ENCODE measurements at regions not wholly inside any gene's neighbourhood (a gene's known extent, or its start where the extent isn't known, plus 50 kb on each side); places are given as distances from the start of the nearest gene placed in this dataset.

DNA sequence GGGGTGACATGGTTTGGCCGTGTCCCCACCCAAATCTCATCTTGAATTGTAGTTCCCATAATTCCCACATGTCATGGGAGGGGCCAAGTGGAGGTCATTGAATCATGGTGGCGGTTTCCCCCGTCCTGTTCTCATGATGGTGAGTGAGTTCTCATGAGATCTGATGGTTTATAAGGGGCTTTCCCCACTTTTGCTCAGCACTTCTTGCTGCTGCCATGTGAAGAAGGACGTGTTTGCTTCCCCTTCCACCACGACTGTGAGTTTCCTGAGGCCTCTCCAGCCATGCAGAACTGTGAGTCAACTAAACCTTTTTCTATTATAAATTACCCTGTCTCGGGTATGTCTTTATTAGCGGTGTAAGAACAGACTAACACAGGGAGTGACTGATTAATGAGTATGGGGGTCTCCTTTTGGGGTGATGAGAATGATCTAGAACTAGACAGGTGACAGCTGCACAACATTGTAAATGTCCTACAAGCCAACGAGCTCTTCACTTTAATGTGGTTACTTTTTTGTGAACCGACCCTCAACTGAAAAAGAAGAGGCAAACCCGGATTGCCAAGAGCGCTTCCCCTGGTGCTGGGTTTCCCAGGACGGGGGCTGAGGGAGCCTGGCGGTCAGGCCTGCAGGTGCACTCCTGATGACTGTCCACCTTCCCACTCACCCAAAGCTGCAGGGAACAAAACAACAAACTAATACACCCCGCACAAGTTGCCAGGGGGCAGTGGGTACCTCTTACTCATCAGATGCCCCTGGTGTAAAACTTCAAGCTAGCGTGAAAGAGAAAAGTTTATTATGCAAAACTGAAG is 90.1 kb downstream of the NCOR2 start:
- TF ChIP-seq, protein P1, sequence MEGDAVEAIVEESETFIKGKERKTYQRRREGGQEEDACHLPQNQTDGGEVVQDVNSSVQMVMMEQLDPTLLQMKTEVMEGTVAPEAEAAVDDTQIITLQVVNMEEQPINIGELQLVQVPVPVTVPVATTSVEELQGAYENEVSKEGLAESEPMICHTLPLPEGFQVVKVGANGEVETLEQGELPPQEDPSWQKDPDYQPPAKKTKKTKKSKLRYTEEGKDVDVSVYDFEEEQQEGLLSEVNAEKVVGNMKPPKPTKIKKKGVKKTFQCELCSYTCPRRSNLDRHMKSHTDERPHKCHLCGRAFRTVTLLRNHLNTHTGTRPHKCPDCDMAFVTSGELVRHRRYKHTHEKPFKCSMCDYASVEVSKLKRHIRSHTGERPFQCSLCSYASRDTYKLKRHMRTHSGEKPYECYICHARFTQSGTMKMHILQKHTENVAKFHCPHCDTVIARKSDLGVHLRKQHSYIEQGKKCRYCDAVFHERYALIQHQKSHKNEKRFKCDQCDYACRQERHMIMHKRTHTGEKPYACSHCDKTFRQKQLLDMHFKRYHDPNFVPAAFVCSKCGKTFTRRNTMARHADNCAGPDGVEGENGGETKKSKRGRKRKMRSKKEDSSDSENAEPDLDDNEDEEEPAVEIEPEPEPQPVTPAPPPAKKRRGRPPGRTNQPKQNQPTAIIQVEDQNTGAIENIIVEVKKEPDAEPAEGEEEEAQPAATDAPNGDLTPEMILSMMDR (IDR thresholded peaks at IDR 0.05; ENCODE audit: low read depth, low read length): no peak
- no peak overlapping the region for H3K4me3 ChIP-seq (ENCODE audit: low read depth, low read length)
- in situ Hi-C loops (cut with HindIII; ENCODE audit: low sequenced_read_pairs): no loop called here
- DNase-seq (ENCODE audit: low read depth, low spot score): no peak

DNA sequence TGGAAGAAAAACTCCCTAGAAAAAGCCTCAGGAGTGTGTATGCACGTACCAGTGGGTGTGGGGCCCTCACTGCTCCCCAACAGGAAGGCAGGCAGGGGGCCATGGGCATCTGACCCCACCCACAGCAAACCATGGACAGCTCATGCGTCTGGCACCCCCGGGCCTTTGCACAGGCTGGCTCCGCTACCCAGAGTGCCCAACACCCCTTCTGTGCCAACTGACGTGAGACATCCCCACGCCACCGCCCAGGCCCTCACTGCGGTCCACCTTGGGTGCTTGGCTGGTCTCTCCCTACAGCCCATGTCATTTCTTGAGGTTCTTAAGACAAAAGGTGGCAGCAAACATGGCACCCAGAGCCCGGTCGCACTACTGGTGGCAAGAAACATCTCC is 91.4 kb downstream of the NCOR2 start:
- H3K4me3 ChIP-seq (ENCODE audit: low read depth, low read length): no peak overlapping the region
- no peak for DNase-seq (ENCODE audit: low read depth, low spot score)
- TF ChIP-seq, protein P1 (IDR thresholded peaks at IDR 0.05; ENCODE audit: low read depth, low read length): no peak
- in situ Hi-C loops (cut with HindIII; ENCODE audit: low sequenced_read_pairs): no loop called here

DNA sequence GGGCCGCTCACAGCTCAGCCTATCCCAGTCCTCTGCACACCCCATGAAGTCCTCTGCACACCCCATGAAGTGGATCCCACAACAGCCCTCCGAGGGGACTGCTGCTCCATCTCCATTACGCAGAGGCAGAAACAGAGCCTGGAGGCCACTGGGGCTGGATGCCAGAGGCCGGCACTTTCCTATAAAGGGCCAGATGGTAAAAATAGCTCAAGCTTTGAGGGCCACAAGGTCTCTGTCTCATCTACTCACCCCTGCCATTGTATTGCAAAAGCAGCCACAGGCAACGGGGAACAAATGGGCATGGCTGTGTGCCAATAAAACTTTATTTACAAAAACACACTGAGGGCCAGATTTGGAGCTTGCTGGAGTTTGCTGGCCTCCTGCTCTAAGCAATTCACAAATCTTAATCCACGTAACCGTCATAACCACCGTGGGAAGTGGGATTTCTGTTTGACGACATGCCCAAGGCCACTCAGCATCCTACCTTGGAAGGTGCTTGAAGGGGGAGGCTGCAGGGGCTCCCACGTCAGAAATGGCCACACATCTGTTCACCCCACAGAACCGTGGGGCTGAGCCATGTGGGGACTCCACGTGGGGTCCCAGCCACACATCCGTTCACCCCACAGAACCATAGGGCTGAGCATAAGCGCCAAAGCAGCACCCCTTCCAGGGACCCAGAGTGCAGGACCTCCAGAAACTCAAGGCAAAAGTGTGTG is 92.0 kb downstream of the NCOR2 start:
- in situ Hi-C loops (cut with HindIII; ENCODE audit: low sequenced_read_pairs): no loop called here
- TF ChIP-seq, protein P1 (IDR thresholded peaks at IDR 0.05; ENCODE audit: low read depth, low read length): no peak
- H3K4me3 ChIP-seq (ENCODE audit: low read depth, low read length): no peak overlapping the region
- no peak for DNase-seq (ENCODE audit: low read depth, low spot score)

DNA sequence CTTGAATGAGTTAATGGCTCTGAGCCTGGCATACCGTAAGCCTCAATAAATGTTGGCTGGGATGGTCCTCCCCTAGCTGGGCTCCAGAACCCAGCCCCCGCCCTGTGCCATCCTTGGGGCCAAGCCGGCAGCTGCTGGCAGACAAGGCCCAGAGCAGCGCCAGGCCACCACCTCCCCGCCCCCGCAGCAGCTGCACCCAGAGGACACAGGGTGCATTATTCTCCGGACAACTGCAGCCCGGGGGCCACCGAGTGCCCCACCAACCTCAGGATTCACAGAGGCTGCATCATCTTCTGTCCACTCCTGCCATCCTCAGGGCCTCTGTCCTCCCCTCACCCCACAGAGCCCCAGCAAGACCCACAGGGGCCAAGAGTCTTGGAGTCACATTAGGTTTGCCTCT is 92.7 kb downstream of the NCOR2 start:
- no peak overlapping the region for H3K4me3 ChIP-seq (ENCODE audit: low read depth, low read length)
- TF ChIP-seq, protein P1 (IDR thresholded peaks at IDR 0.05; ENCODE audit: low read depth, low read length): no peak
- DNase-seq (ENCODE audit: low read depth, low spot score): no peak
- in situ Hi-C loops (cut with HindIII; ENCODE audit: low sequenced_read_pairs): no loop called here

DNA sequence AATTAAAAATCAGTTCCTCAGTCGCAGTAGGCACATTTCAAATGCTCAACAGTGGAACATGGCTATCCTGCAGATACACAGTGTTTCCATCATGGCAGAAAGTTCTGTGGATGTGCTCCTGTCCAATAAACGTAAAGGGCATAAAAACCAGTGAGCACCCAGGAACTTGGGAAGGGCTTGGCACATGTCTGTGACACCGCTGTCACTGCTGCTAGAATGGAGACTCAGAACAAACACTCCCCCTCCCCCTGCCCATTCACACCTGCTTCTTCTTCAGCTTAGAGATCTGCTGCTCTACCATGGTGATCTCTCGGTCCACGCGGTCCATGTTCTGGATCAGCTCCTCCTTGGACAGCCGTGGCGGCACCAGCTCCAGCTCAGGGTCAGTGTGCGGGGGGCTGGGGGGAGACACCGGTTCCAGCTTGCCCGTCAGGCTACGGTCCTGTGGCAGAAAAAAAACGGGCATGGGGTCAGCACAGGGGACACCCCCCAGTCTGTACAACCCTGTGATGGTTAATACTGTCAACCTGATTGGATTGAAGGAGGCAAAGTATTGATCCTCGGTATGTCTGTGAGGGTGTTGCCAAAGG is 94.6 kb downstream of the NCOR2 start:
- H3K4me3 ChIP-seq (ENCODE audit: low read depth, low read length): no peak overlapping the region
- in situ Hi-C loops (cut with HindIII; ENCODE audit: low sequenced_read_pairs): no loop called here
- no peak for DNase-seq (ENCODE audit: low read depth, low spot score)
- TF ChIP-seq, protein P1 (IDR thresholded peaks at IDR 0.05; ENCODE audit: low read depth, low read length): no peak

DNA sequence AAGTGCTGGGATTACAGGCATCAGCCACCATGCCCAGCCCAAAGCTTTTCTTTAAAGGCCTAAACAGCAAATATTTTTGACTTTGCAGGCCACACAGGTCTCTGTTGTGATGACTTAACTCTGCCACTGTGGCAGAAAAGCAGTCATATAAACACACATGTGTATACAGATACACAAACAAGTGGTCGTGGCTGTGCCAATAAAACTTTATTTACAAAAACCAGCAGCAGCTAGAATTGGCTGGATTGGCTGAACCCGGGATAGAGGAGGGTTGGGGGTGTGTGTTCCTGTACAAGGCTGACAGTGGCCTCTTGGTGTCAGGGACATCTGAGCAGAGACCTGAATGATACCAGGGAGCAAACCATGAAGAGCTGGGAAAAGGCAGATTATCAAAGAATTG is 95.6 kb downstream of the NCOR2 start:
- no peak overlapping the region for H3K4me3 ChIP-seq (ENCODE audit: low read depth, low read length)
- TF ChIP-seq, protein P1 (IDR thresholded peaks at IDR 0.05; ENCODE audit: low read depth, low read length): no peak
- no peak for DNase-seq (ENCODE audit: low read depth, low spot score)
- in situ Hi-C loops (cut with HindIII; ENCODE audit: low sequenced_read_pairs): no loop called here
